OCI-LY3 (cell line): ENCODE measurements at regions not wholly inside any gene's neighbourhood (a gene's known extent, or its start where the extent isn't known, plus 50 kb on each side); places are given as distances from the start of the nearest gene placed in this dataset.

Experiments
- H2AFZ ChIP-seq: fragments of 200-600, 300-600 bp; shearing (Covaris generic); 2 replicates; pipeline ENCODE4 v1.6.0; 2014; ENCODE audit warnings: antibody characterized with exemption, low read depth, low read length
- H3K27ac ChIP-seq: fragments of 200-600, 300-600 bp; sonication (generic); 2 replicates; pipeline ENCODE4 v1.5.1; 2014; ENCODE audit warnings: mild to moderate bottlenecking, low read length, moderate library complexity, mixed read lengths
- H3K27me3 ChIP-seq: fragments of 200-600, 300-600 bp; sonication (generic); 2 replicates; pipeline ENCODE4 v1.6.1; 2014; ENCODE audit warnings: low read depth, low read length, mixed read lengths
- H3K36me3 ChIP-seq: fragments of 200-600, 300-600 bp; sonication (generic); replicated peaks from 2 replicates; pipeline ENCODE3; 2014; ENCODE audit warnings: low read depth, low read length, mixed read lengths
- H3K4me1 ChIP-seq: fragments of 300-600, 200-600 bp; sonication (generic); 2 replicates; pipeline ENCODE4 v1.6.1; 2014; ENCODE audit warnings: low read length, mixed read lengths
- H3K4me2 ChIP-seq: fragments of 200-600, 300-600 bp; sonication (generic); 2 replicates; pipeline ENCODE4 v1.6.1; 2014; ENCODE audit warnings: low read length, mixed read lengths
- H3K4me3 ChIP-seq: fragments of 300-600, 200-600 bp; sonication (generic); 2 replicates; pipeline ENCODE4 v1.5.1; 2014; ENCODE audit warnings: antibody characterized with exemption, mild to moderate bottlenecking, low read length, moderate library complexity
- H3K79me2 ChIP-seq: fragments of 300-600, 200-600 bp; shearing (Covaris generic); 2 replicates; pipeline ENCODE4 v1.6.1; 2014; ENCODE audit warnings: mild to moderate bottlenecking, low read length, mixed read lengths
- H3K9ac ChIP-seq: fragments of 300-600, 200-600 bp; shearing (Covaris generic); 2 replicates; pipeline ENCODE4 v1.6.0; 2014; ENCODE audit warnings: mild to moderate bottlenecking, low read length, moderate library complexity
- H3K9me3 ChIP-seq: fragments of 200-600, 300-600 bp; shearing (Covaris generic); 2 replicates; pipeline ENCODE4 v1.6.1; 2014; ENCODE audit warnings: low read length, mixed read lengths; ENCODE audit not compliant: insufficient read depth
- H4K20me1 ChIP-seq: fragments of 200-600, 300-600 bp; sonication (generic); 2 replicates; pipeline ENCODE4 v1.6.1; 2016; ENCODE audit warnings: low read length, mixed read lengths; ENCODE audit not compliant: insufficient read depth
- EZH2phosphoT487 ChIP-seq: fragments of 200-600 bp; shearing (Covaris generic); IDR thresholded peaks from 2 replicates; pipeline ENCODE4 v1.6.1; 2018; ENCODE audit warnings: antibody characterized with exemption, mixed run types, low read depth
- TF ChIP-seq, protein P1 (sequence below): fragments of 200-600, 300-600 bp; sonication (generic); IDR thresholded peaks from 2 replicates; pipeline ENCODE4 v1.5.1; 2014; ENCODE audit warnings: antibody characterized with exemption, low read length, low read depth

DNA sequence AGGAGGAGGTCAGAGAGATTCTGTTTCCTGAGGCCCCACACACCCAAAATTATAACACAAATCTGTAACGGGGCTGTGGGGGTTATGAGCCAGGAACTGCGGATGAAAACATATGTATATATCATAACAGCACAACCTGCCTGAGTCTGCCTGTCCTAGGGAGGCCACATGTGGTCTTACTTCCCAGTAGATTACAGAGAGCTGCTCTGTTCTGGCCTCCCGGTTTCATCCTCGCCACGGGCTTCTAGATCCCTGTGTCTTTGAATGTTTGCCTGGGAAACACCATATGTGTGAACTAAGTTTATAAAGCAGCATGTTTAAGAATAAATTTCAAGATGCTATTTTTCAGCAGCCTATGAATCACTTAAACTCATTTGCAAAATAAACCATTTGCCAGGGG lies 124.0 kb downstream of the TMEM200C start:
- peaks cover 5% of the 10 kb centered on the region; the same call in 1 of the 2 replicates for H3K27me3 ChIP-seq
- no peaks in the 10 kb centered on the region for H4K20me1 ChIP-seq
- no peaks in the 10 kb centered on the region for H3K9me3 ChIP-seq
- no peak overlapping the region for H3K27ac ChIP-seq
- H3K79me2 ChIP-seq, result no peaks in the 10 kb centered on the region
- H3K9ac ChIP-seq, result no peak overlapping the region
- H3K4me1 ChIP-seq, result no peaks in the 10 kb centered on the region
- no peak overlapping the region for H2AFZ ChIP-seq
- TF ChIP-seq, protein P1, sequence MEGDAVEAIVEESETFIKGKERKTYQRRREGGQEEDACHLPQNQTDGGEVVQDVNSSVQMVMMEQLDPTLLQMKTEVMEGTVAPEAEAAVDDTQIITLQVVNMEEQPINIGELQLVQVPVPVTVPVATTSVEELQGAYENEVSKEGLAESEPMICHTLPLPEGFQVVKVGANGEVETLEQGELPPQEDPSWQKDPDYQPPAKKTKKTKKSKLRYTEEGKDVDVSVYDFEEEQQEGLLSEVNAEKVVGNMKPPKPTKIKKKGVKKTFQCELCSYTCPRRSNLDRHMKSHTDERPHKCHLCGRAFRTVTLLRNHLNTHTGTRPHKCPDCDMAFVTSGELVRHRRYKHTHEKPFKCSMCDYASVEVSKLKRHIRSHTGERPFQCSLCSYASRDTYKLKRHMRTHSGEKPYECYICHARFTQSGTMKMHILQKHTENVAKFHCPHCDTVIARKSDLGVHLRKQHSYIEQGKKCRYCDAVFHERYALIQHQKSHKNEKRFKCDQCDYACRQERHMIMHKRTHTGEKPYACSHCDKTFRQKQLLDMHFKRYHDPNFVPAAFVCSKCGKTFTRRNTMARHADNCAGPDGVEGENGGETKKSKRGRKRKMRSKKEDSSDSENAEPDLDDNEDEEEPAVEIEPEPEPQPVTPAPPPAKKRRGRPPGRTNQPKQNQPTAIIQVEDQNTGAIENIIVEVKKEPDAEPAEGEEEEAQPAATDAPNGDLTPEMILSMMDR, result no peak
- TF ChIP-seq EZH2phosphoT487, result no peak
- H3K4me2 ChIP-seq, result no peak overlapping the region
- no peak overlapping the region for H3K4me3 ChIP-seq
- H3K36me3 ChIP-seq, result no peaks in the 10 kb centered on the region

DNA sequence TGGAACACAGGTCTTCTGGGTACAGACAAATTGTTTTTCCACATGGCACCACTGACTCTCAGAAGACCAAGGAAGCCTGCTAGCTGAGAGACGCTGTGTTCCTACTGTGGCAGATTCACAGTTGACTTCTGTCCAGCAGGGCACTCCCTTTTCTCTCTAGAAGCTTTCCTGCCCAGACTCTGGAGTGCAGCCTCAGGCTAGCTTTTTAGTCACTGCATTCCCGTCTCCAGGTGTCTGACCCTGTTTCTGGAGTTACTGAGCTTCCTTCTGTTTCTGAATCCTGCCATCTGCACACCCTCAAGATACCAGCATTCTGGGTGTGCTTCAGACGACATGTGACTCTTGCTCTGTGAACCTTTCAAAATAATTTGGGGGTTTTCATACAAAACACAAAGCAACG lies 125.1 kb downstream of the TMEM200C start:
- no peak overlapping the region for H2AFZ ChIP-seq
- H3K4me3 ChIP-seq, result no peak overlapping the region
- TF ChIP-seq, protein P1, result no peak
- TF ChIP-seq EZH2phosphoT487, result no peak
- H3K9ac ChIP-seq, result no peak overlapping the region
- H3K27me3 ChIP-seq, result peaks cover 5% of the 10 kb centered on the region; the same call in 1 of the 2 replicates
- H3K4me1 ChIP-seq, result no peaks in the 10 kb centered on the region
- H4K20me1 ChIP-seq, result no peaks in the 10 kb centered on the region
- no peaks in the 10 kb centered on the region for H3K9me3 ChIP-seq
- no peaks in the 10 kb centered on the region for H3K79me2 ChIP-seq
- no peaks in the 10 kb centered on the region for H3K36me3 ChIP-seq
- no peak overlapping the region for H3K4me2 ChIP-seq
- no peak overlapping the region for H3K27ac ChIP-seq

DNA sequence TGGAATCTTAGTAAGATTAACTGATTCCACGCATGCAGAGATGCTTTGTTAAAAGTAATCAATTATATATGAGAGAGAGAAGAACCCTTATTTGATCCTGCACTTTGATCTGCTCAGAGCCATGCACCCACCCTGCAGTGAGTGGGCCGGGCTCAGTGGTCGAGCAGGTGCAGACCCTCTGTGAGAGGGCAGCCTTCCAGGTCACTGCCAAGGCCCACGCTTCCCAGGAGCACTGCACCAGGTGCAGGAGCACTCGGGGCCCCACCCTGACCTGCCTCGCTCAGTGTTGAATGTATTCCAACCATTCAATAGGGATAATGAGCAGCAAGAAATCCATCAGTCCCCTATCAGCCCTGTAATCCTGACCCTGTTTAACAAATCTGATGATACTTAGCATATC lies 126.9 kb downstream of the TMEM200C start:
- no peak overlapping the region for H3K27ac ChIP-seq
- no peak overlapping the region for H3K4me2 ChIP-seq
- no peaks in the 10 kb centered on the region for H3K36me3 ChIP-seq
- no peaks in the 10 kb centered on the region for H3K79me2 ChIP-seq
- H2AFZ ChIP-seq, result no peak overlapping the region
- no peaks in the 10 kb centered on the region for H4K20me1 ChIP-seq
- H3K9ac ChIP-seq, result no peak overlapping the region
- peaks cover 5% of the 10 kb centered on the region; the same call in 1 of the 2 replicates for H3K27me3 ChIP-seq
- H3K9me3 ChIP-seq, result no peaks in the 10 kb centered on the region
- H3K4me3 ChIP-seq, result no peak overlapping the region
- TF ChIP-seq EZH2phosphoT487, result no peak
- TF ChIP-seq, protein P1, result no peak
- no peaks in the 10 kb centered on the region for H3K4me1 ChIP-seq

DNA sequence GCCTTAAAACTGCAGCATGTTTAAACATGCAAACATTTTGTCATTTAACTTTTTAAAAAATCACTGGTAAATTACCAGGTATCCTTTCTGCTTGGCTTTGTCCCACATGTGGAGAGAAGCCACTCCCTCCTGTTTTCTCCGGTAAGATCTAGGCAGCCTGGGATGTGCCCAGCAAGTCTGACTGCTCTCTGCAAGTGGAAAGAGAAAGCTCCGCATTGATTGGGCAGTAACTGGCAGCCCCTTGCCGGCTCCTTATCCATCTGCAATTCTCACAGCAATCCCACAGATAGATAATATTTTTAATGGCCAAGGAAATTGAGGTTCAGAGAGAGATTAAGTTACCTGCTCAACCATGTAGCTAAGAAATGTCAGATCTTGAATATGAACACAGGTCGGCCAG lies 136.1 kb downstream of the TMEM200C start:
- H3K4me3 ChIP-seq, result no peak overlapping the region
- H3K27me3 ChIP-seq, result no peaks in the 10 kb centered on the region
- H3K4me1 ChIP-seq, result no peaks in the 10 kb centered on the region
- no peak for TF ChIP-seq EZH2phosphoT487
- TF ChIP-seq, protein P1, result no peak
- H2AFZ ChIP-seq, result no peak overlapping the region
- no peaks in the 10 kb centered on the region for H3K79me2 ChIP-seq
- H3K36me3 ChIP-seq, result no peaks in the 10 kb centered on the region
- H4K20me1 ChIP-seq, result no peaks in the 10 kb centered on the region
- no peak overlapping the region for H3K9ac ChIP-seq
- no peak overlapping the region for H3K4me2 ChIP-seq
- no peak overlapping the region for H3K27ac ChIP-seq
- no peaks in the 10 kb centered on the region for H3K9me3 ChIP-seq
